ENCODE measurements at regions not wholly inside any gene's neighbourhood (a gene's known extent, or its start where the extent isn't known, plus 50 kb on each side); places are given as distances from the start of the nearest gene placed in this dataset.

GRCh38 chr22:27679693-27680488 is 121.7 kb downstream of the MN1 start:
- H3K4me1 ChIP-seq (ENCODE audit: low read depth) = no peaks in the 10 kb centered on the region
- TF ChIP-seq, protein P1, sequence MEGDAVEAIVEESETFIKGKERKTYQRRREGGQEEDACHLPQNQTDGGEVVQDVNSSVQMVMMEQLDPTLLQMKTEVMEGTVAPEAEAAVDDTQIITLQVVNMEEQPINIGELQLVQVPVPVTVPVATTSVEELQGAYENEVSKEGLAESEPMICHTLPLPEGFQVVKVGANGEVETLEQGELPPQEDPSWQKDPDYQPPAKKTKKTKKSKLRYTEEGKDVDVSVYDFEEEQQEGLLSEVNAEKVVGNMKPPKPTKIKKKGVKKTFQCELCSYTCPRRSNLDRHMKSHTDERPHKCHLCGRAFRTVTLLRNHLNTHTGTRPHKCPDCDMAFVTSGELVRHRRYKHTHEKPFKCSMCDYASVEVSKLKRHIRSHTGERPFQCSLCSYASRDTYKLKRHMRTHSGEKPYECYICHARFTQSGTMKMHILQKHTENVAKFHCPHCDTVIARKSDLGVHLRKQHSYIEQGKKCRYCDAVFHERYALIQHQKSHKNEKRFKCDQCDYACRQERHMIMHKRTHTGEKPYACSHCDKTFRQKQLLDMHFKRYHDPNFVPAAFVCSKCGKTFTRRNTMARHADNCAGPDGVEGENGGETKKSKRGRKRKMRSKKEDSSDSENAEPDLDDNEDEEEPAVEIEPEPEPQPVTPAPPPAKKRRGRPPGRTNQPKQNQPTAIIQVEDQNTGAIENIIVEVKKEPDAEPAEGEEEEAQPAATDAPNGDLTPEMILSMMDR (IDR thresholded peaks at IDR 0.05) = no peak
- no peaks in the 10 kb centered on the region for H3K36me3 ChIP-seq (ENCODE audit: low read depth)
- ATAC-seq (no peak), DNase-seq (no peak)
- intact Hi-C loops (cut with DNase I, micrococcal nuclease) = no loop called here
- H3K9me3 ChIP-seq = no peaks in the 10 kb centered on the region
- no peak overlapping the region for H3K4me3 ChIP-seq

GRCh38 chr22:27680636-27681035 is 120.9 kb downstream of the MN1 start:
- intact Hi-C loops (cut with DNase I, micrococcal nuclease) = no loop called here
- TF ChIP-seq, protein P1 (IDR thresholded peaks at IDR 0.05) = no peak
- H3K4me1 ChIP-seq (ENCODE audit: low read depth) = no peaks in the 10 kb centered on the region

DNA sequence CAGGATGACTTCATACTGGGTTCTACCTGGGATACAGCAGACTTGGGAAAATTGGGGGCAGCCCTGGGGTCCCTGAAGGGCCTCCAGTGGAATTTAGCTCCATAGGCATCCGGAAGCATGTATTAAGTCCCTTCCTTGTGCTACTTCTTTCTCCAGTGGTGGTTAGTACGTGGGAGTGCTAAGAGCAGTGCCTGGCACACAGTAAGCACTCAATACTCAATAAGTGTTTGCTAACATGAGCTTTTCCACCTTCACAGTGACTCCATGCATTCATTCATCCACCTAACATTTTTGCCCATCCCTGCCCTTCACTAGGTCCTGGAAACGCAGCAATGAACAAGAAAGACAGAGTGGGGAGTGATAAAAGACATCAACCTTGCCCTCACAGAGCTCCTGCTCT is 120.5 kb downstream of the MN1 start:
- Histone ChIP-seq H3K36me3 (ENCODE audit: low read depth) (no peaks in the 10 kb centered on the region), H3K4me3 (no peak overlapping the region), H3K4me1 (ENCODE audit: low read depth) (no peaks in the 10 kb centered on the region), H3K9me3 (no peaks in the 10 kb centered on the region)
- intact Hi-C loops (cut with DNase I, micrococcal nuclease) = no loop called here
- TF ChIP-seq, protein P1 (IDR thresholded peaks at IDR 0.05) = no peak
- DNase-seq = no peak
- ATAC-seq = no peak

More at GRCh38 chr22:27680636-27681035, 120.9 kb downstream of the MN1 start:
- DNase-seq (no peak), ATAC-seq (no peak)
- Histone ChIP-seq H3K4me3 (no peak overlapping the region), H3K36me3 (ENCODE audit: low read depth) (no peaks in the 10 kb centered on the region), H3K9me3 (no peaks in the 10 kb centered on the region)

DNA sequence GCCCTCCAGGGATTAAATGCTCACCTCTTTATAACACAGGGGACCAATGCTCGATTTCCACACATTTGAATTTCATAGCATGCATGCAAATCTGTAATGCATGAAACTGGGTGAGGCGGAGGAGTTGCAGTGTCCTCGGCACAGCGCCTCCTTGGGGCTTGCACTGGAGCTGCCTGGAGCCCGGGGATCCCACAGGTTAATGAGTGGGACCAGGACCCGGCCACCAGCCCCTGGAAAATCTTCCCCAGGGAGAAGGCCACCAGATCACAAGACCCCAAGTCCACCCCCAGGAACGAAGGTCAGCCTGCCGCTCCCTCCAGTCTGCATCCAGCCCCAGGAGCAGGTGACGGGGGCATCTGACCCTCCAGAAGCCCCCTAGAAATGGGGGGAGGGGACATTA is 119.1 kb downstream of the MN1 start:
- H3K4me3 ChIP-seq = no peak overlapping the region
- TF ChIP-seq, protein P1 (IDR thresholded peaks at IDR 0.05) = no peak
- intact Hi-C loops (cut with DNase I, micrococcal nuclease) = no loop called here

DNA sequence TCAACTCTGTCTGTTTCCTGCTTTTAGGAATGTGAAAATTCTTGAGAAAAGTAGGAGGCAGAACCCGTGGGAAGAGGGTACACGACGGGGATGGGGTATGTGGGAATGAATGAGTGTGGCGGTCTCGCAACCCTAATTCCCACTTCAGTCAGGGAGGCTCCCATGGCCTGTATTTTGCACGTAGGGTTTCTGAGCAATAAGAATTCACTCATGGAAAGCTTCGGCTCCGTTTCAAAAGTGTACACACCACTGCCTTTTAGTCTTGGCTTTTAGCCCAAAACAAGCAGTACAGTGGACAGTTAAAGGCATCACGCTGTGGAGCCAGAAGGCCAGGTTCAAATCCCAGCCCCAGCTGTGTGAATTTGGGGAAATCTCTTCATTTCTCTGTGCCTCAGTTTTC is 116.7 kb downstream of the MN1 start:
- H3K4me3 ChIP-seq = no peak overlapping the region

More for the DNA sequence above, 119.1 kb downstream of the MN1 start:
- Histone ChIP-seq H3K9me3 (no peaks in the 10 kb centered on the region), H3K36me3 (ENCODE audit: low read depth) (no peaks in the 10 kb centered on the region), H3K4me1 (ENCODE audit: low read depth) (no peaks in the 10 kb centered on the region)
- no peak for ATAC-seq
- DNase-seq = no peak

More for the DNA sequence above, 116.7 kb downstream of the MN1 start:
- DNase-seq (no peak), ATAC-seq (no peak)
- TF ChIP-seq, protein P1 (IDR thresholded peaks at IDR 0.05) = no peak
- intact Hi-C loops (cut with DNase I, micrococcal nuclease) = no loop called here
- no peaks in the 10 kb centered on the region for H3K4me1 ChIP-seq (ENCODE audit: low read depth)
- no peaks in the 10 kb centered on the region for H3K9me3 ChIP-seq
- no peaks in the 10 kb centered on the region for H3K36me3 ChIP-seq (ENCODE audit: low read depth)
